HCT116 (cell line): ENCODE measurements at regions not wholly inside any gene's neighbourhood (a gene's known extent, or its start where the extent isn't known, plus 50 kb on each side); places are given as distances from the start of the nearest gene placed in this dataset.

Source experiments
- ATAC-seq: fragments of 200-7000 bp; cut with Tn5 transposase; 2 replicates; pipeline ENCODE4 v1.9.1; 2020; ENCODE audit warnings: mild to moderate bottlenecking, moderate library complexity
- BruUV-seq: library from RNA; stranded (reverse); fragments of 400-500 nt; replicated peaks from 2 replicates; lab custom pipeline; 2021; lab: Mats Ljungman, UMichigan
- CTCF ChIA-PET: fragments of 300-600 bp; sonication (Branson Sonifier 250); formaldehyde crosslinking; loops from one replicate; lab custom pipeline; 2021; ENCODE audit warnings: antibody characterized with exemption; lab: Charles Lee
- POLR2A ChIA-PET: fragments of 300-600, 350-600 bp; sonication (Branson Sonifier 250); formaldehyde crosslinking; loops from one replicate; lab custom pipeline; 2021; ENCODE audit warnings: antibody characterized with exemption; lab: Charles Lee
- RAD21 ChIA-PET, 2 experiments: fragments of 300-600 bp; sonication (Branson Sonifier 250); formaldehyde crosslinking; loops; one replicate each; lab custom pipeline; 2023; ENCODE audit warnings: low total read pairs in 2 of 2; ENCODE audit not compliant: uncharacterized antibody in 2 of 2, unreplicated experiment in 2 of 2, low non-redundant PET in 1 of 2; lab: Charles Lee
- DNase-seq: peaks from one replicate; pipeline ENCODE4 v3.0.0-alpha.2; 2010; ENCODE audit warnings: low read depth, low spot score
- H2AFZ ChIP-seq: fragments of 200-600 bp; shearing (Covaris generic), sonication (generic); 2 replicates; pipeline ENCODE4 v1.6.1; 2017; ENCODE audit warnings: low read depth, mixed run types, mixed read lengths, antibody characterized with exemption, low read length; ENCODE audit not compliant: poor library complexity, severe bottlenecking
- H3K27ac ChIP-seq: 2 replicates; pipeline ENCODE4 v1.5.1; 2012; ENCODE audit warnings: low read depth, low read length
- H3K27me3 ChIP-seq: fragments of 200-600 bp; sonication (generic); 2 replicates; pipeline ENCODE4 v1.6.1; 2016; ENCODE audit warnings: mixed run types, low read length, mixed read lengths; ENCODE audit not compliant: insufficient read depth
- H3K36me3 ChIP-seq, 2 experiments: fragments of 200-500 bp in 1 of 2; fragments of 200-600 bp in 1 of 2; sonication (Bioruptor generic) in 1 of 2; sonication (generic) in 1 of 2; 2 replicates each; pipeline versions ENCODE4 v1.5.1 to v1.6.1; 2014 to 2016; ENCODE audit warnings: low read length in 2 of 2, inconsistent platforms in 1 of 2, mixed read lengths in 1 of 2, mixed run types in 1 of 2; ENCODE audit not compliant: insufficient read depth in 2 of 2, control insufficient read depth in 1 of 2
- H3K4me1 ChIP-seq, 2 experiments: fragments of 200-600 bp in 1 of 2; sonication (generic) in 1 of 2; 2 replicates each; pipeline versions ENCODE4 v1.5.1 to v1.6.1; 2012 to 2017; ENCODE audit warnings: low read length in 2 of 2, inconsistent platforms in 1 of 2, mild to moderate bottlenecking in 1 of 2, mixed read lengths in 1 of 2, mixed run types in 1 of 2, moderate library complexity in 1 of 2; ENCODE audit not compliant: insufficient read depth in 2 of 2, control insufficient read depth in 1 of 2
- H3K4me2 ChIP-seq: fragments of 200-600 bp; sonication (generic); 2 replicates; pipeline ENCODE4 v1.6.1; 2017; ENCODE audit warnings: mixed run types, low read length, mixed read lengths
- H3K4me3 ChIP-seq, 2 experiments: fragments of 200-600 bp in 1 of 2; sonication (generic) in 1 of 2; replicated peaks in 1 of 2; 2 replicates each; pipeline ENCODE4 v1.5.1; 2011 to 2016; ENCODE audit warnings: low read length in 2 of 2, control low read depth in 1 of 2, low read depth in 1 of 2, mild to moderate bottlenecking in 1 of 2, mixed read lengths in 1 of 2, mixed run types in 1 of 2
- H3K79me2 ChIP-seq: fragments of 200-600 bp; sonication (generic); 2 replicates; pipeline ENCODE4 v1.6.1; 2017; ENCODE audit warnings: mild to moderate bottlenecking, mixed run types, low read length, moderate library complexity, mixed read lengths; ENCODE audit not compliant: insufficient read depth
- H3K9ac ChIP-seq: fragments of 200-600 bp; sonication (generic); 2 replicates; pipeline ENCODE4 v1.6.1; 2016; ENCODE audit warnings: low read length, mixed read lengths
- H3K9me2 ChIP-seq: fragments of 200-600 bp; sonication (generic), shearing (Covaris generic); 2 replicates; pipeline ENCODE4 v1.6.1; 2017; ENCODE audit warnings: mixed run types, mild to moderate bottlenecking, moderate library complexity; ENCODE audit not compliant: insufficient read depth
- H3K9me3 ChIP-seq, 2 experiments: fragments of 200-500 bp in 1 of 2; fragments of 200-600 bp in 1 of 2; sonication (Bioruptor generic) in 1 of 2; sonication (generic) in 1 of 2; 2 replicates each; pipeline ENCODE4 v1.6.1; 2014 to 2017; ENCODE audit warnings: low read length in 2 of 2, mixed read lengths in 2 of 2, inconsistent platforms in 1 of 2, low read depth in 1 of 2, mild to moderate bottlenecking in 1 of 2, mixed run types in 1 of 2, moderate library complexity in 1 of 2; ENCODE audit not compliant: control insufficient read depth in 1 of 2, insufficient read depth in 1 of 2
- H4K20me1 ChIP-seq: fragments of 200-600 bp; sonication (generic), shearing (Covaris generic); 2 replicates; pipeline ENCODE4 v1.6.1; 2017; ENCODE audit warnings: mixed run types, mild to moderate bottlenecking, moderate library complexity; ENCODE audit not compliant: insufficient read depth
- EZH2phosphoT487 ChIP-seq: fragments of 200-600 bp; IDR thresholded peaks from 2 replicates; pipeline ENCODE4 v1.6.1; 2018; ENCODE audit warnings: antibody characterized with exemption, borderline replicate concordance
- intact Hi-C: fragments of 100-400 bp; cut with micrococcal nuclease; formaldehyde crosslinking; loops from 2 replicates; pipeline ENCODE4 v1.10.0; 2022
- TF ChIP-seq, protein P1 (sequence below), 3 experiments: fragments of 200-600 bp in 1 of 3; sonication (generic) in 1 of 3; IDR thresholded peaks in 2 of 3; conservative IDR thresholded peaks in 1 of 3; 2 replicates each; pipeline ENCODE4 v1.5.1; 2012 to 2017; ENCODE audit warnings: low read depth in 2 of 3, low read length in 2 of 3, antibody characterized with exemption in 1 of 3, borderline replicate concordance in 1 of 3, control low read depth in 1 of 3, mild to moderate bottlenecking in 1 of 3, mixed read lengths in 1 of 3, mixed run types in 1 of 3, moderate library complexity in 1 of 3; ENCODE audit not compliant: insufficient read depth in 1 of 3

DNA sequence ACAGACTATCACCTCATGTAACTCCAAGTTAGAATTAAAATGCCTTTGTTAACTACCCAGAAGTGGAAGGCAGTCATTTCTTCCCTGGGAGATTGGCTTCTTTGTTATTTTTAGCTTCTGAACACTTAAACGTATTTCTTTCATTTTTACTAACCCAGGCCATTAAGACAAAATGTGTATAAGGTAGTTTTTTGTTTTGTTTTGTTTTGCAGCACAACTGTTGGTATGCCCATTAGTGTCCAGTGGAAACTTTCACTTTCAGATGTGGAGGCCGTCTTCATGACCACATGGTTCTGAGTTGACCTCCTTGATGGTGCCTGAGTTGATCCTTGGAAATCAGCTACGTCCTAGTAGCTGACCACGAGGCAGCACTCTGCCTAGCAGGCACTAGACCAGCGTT, 264.6 kb upstream of the ZNF608 start:
- intact Hi-C loops: no loop called here
- Histone ChIP-seq H3K79me2 (no peaks in the 10 kb centered on the region), H3K4me3 (no peak overlapping the region), H3K4me2 (no peak overlapping the region), H3K9me3 (no peaks in the 10 kb centered on the region), H3K9ac (no peak overlapping the region), H3K27me3 (no peaks in the 10 kb centered on the region), H3K9me2 (no peaks in the 10 kb centered on the region), H2AFZ (no peak overlapping the region), H3K27ac (no peak overlapping the region), H4K20me1 (no peaks in the 10 kb centered on the region), H3K4me1 (no peaks in the 10 kb centered on the region), H3K36me3 (no peaks in the 10 kb centered on the region)
- ChIA-PET CTCF (no interaction called here), POLR2A (no interaction called here), RAD21 (no interaction called here)
- BruUV-seq: no TSS peak
- DNase-seq (no peak), ATAC-seq (no peak)
- TF ChIP-seq EZH2phosphoT487: no peak

DNA sequence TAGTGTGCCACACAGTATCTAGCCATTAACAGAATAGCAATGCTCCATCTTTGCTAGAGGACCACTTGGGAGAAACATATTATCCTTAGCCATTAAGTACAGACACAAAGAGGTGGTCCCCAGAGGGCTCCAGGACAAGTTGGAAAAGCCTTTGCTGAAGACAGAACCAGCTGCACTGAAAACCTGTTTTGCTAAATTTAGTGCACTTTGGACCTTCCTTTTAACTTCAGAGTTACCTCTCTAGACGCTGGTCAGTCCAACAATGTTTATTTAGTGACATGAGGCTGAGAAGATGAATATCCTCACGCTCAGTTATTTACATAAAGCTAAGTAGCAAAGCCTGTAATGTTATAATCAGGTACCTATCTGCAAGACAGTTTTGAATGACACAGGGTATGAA, 265.0 kb upstream of the ZNF608 start:
- no peak overlapping the region for H3K4me3 ChIP-seq
- no peaks in the 10 kb centered on the region for H3K36me3 ChIP-seq
- CTCF ChIA-PET: no interaction called here
- H3K79me2 ChIP-seq: no peaks in the 10 kb centered on the region
- TF ChIP-seq EZH2phosphoT487: no peak
- TF ChIP-seq, protein P1, sequence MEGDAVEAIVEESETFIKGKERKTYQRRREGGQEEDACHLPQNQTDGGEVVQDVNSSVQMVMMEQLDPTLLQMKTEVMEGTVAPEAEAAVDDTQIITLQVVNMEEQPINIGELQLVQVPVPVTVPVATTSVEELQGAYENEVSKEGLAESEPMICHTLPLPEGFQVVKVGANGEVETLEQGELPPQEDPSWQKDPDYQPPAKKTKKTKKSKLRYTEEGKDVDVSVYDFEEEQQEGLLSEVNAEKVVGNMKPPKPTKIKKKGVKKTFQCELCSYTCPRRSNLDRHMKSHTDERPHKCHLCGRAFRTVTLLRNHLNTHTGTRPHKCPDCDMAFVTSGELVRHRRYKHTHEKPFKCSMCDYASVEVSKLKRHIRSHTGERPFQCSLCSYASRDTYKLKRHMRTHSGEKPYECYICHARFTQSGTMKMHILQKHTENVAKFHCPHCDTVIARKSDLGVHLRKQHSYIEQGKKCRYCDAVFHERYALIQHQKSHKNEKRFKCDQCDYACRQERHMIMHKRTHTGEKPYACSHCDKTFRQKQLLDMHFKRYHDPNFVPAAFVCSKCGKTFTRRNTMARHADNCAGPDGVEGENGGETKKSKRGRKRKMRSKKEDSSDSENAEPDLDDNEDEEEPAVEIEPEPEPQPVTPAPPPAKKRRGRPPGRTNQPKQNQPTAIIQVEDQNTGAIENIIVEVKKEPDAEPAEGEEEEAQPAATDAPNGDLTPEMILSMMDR (IDR thresholded peaks at IDR 0.05 in 2 of 3, conservative IDR thresholded peaks at IDR 0.05 in 1 of 3; ENCODE audit: borderline replicate concordance in 1 of 3, insufficient read depth in 1 of 3, low read depth in 2 of 3, low read length in 2 of 3): no peak
- TF ChIP-seq, all 23 proteins: peak for 0
- Histone ChIP-seq H4K20me1 (no peaks in the 10 kb centered on the region), H3K9me2 (no peaks in the 10 kb centered on the region), H3K27me3 (no peaks in the 10 kb centered on the region), H3K4me2 (no peak overlapping the region), H3K9me3 (no peaks in the 10 kb centered on the region), H3K27ac (no peak overlapping the region), H3K4me1 (no peaks in the 10 kb centered on the region), H3K9ac (no peak overlapping the region), H2AFZ (no peak overlapping the region)
- ATAC-seq (no peak), DNase-seq (no peak)
- ChIA-PET POLR2A (no interaction called here), RAD21 (no interaction called here)
- intact Hi-C loops: no loop called here
- no TSS peak for BruUV-seq
